GM10248 (cell line): ENCODE measurements at regions not wholly inside any gene's neighbourhood (a gene's known extent, or its start where the extent isn't known, plus 50 kb on each side); places are given as distances from the start of the nearest gene placed in this dataset.

ENCODE experiments used
- CTCF ChIA-PET: fragments of 300-600 bp; sonication (Branson Sonifier 250); formaldehyde crosslinking; extraction: SDS; loops from one replicate; lab custom pipeline; 2021; ENCODE audit warnings: antibody characterized with exemption; lab: Yijun Ruan, JAX
- POLR2A ChIA-PET: fragments of 350-650 bp; sonication (Branson Sonifier 250); formaldehyde crosslinking; extraction: SDS; loops from one replicate; lab custom pipeline; 2020; ENCODE audit warnings: antibody characterized with exemption; lab: Yijun Ruan, JAX
- DNase-seq: peaks from one replicate; pipeline ENCODE4 v3.0.0; 2012; ENCODE audit errors: extremely low spot score
- CTCF ChIP-seq: IDR thresholded peaks from 2 replicates; pipeline ENCODE4 v1.5.1; 2012; ENCODE audit warnings: mild to moderate bottlenecking, low read depth; ENCODE audit errors: extremely low read depth, missing control alignments, control extremely low read depth

GRCh38 chr5:171664489-171664888 lies 121.1 kb upstream of the SMIM23 start:
- TF ChIP-seq CTCF: no peak
- ChIA-PET CTCF (no interaction called here), POLR2A (no interaction called here)
- no peak for DNase-seq

GRCh38 chr5:171666815-171667214 lies 118.8 kb upstream of the SMIM23 start:
- TF ChIP-seq CTCF: no peak
- DNase-seq: no peak
- ChIA-PET CTCF (no interaction called here), POLR2A (no interaction called here)

GRCh38 chr5:171667341-171668096 lies 118.1 kb upstream of the SMIM23 start:
- TF ChIP-seq CTCF: no peak
- ChIA-PET CTCF (interaction anchor here (0.8 to 1.6 kb wide), 2 partner anchors 10 to 54 kb away, joined by 3 to 4 read pairs; no protein-coding TSS in a partner anchor), POLR2A (no interaction called here)
- no peak for DNase-seq

- DNase-seq: no peak
- no peak for TF ChIP-seq CTCF
- POLR2A ChIA-PET: no interaction called here
- CTCF ChIA-PET: interaction anchor here (0.8 to 1.6 kb wide), 3 partner anchors 11 to 53 kb away, joined by 3 to 4 read pairs (median 4); no protein-coding TSS in a partner anchor
Observed at GRCh38 chr5:171668097-171668412, 117.6 kb upstream of the SMIM23 start.

- ChIA-PET POLR2A (no interaction called here), CTCF (no interaction called here)
- DNase-seq: no peak
- TF ChIP-seq CTCF: no peak
Observed at GRCh38 chr5:171669571-171669970, 116.0 kb upstream of the SMIM23 start.

GRCh38 chr5:171672556-171672955 lies 113.1 kb upstream of the SMIM23 start:
- POLR2A ChIA-PET: no interaction called here
- DNase-seq: no peak
- CTCF ChIA-PET: no interaction called here
- no peak for TF ChIP-seq CTCF
